RKO (cell line): ENCODE measurements at regions not wholly inside any gene's neighbourhood (a gene's known extent, or its start where the extent isn't known, plus 50 kb on each side); places are given as distances from the start of the nearest gene placed in this dataset.

Experiments used
- DNase-seq: peaks from one replicate; pipeline ENCODE4 v3.0.0-alpha.2; 2016; ENCODE audit warnings: low spot score

- no peak for DNase-seq
Observed at GRCh38 chr4:176843710-176844109, 51.0 kb upstream of the VEGFC start.

- no peak for DNase-seq
Observed at GRCh38 chr4:176844448-176844847, 51.7 kb upstream of the VEGFC start.

- no peak for DNase-seq
Observed at GRCh38 chr4:176845636-176846035, 52.9 kb upstream of the VEGFC start.

GRCh38 chr4:176849076-176849475 lies 56.4 kb upstream of the VEGFC start:
- no peak for DNase-seq

GRCh38 chr4:176850436-176850835 lies 57.7 kb upstream of the VEGFC start:
- DNase-seq, result no peak

- no peak for DNase-seq
Observed at GRCh38 chr4:176856421-176856820, 63.7 kb upstream of the VEGFC start.

- no peak for DNase-seq
Observed at GRCh38 chr4:176858839-176859238, 66.1 kb upstream of the VEGFC start.

- DNase-seq, result no peak
Observed at GRCh38 chr4:176864238-176864637, 71.5 kb upstream of the VEGFC start.

- DNase-seq, result no peak
Observed at GRCh38 chr4:176868676-176869075, 76.0 kb upstream of the VEGFC start.

- no peak for DNase-seq
Observed at GRCh38 chr4:176872461-176872860, 79.7 kb upstream of the VEGFC start.

GRCh38 chr4:176874721-176875445 lies 82.2 kb upstream of the VEGFC start:
- DNase-seq, result no peak

- no peak for DNase-seq
Observed at GRCh38 chr4:176875446-176875930, 82.8 kb upstream of the VEGFC start.

- no peak for DNase-seq
Observed at GRCh38 chr4:176879380-176880116, 86.8 kb upstream of the VEGFC start.

- no peak for DNase-seq
Observed at GRCh38 chr4:176882206-176882605, 89.5 kb upstream of the VEGFC start.

GRCh38 chr4:176883108-176883550 lies 90.4 kb upstream of the VEGFC start:
- no peak for DNase-seq

GRCh38 chr4:176883681-176884418 lies 91.1 kb upstream of the VEGFC start:
- no peak for DNase-seq

GRCh38 chr4:176885224-176885623 lies 92.5 kb upstream of the VEGFC start:
- DNase-seq, result no peak

- no peak for DNase-seq
Observed at GRCh38 chr4:176886135-176886534, 93.4 kb upstream of the VEGFC start.

- DNase-seq, result no peak
Observed at GRCh38 chr4:176889776-176890175, 97.1 kb upstream of the VEGFC start.

- DNase-seq, result no peak
Observed at GRCh38 chr4:176894498-176894897, 101.8 kb upstream of the VEGFC start.

GRCh38 chr4:176896211-176896610 lies 103.5 kb upstream of the VEGFC start:
- DNase-seq, result no peak

- DNase-seq, result no peak
Observed at GRCh38 chr4:176897226-176897625, 104.5 kb upstream of the VEGFC start.

- no peak for DNase-seq
Observed at GRCh38 chr4:176898791-176899190, 106.1 kb upstream of the VEGFC start.
